CD4-positive, alpha-beta T cell treated with Interleukin-1 beta for 1 hour (primary cell): ENCODE measurements at regions not wholly inside any gene's neighbourhood (a gene's known extent, or its start where the extent isn't known, plus 50 kb on each side); places are given as distances from the start of the nearest gene placed in this dataset.

Source experiments
- DNase-seq, 2 donors: peaks; one replicate each; pipeline ENCODE4 v3.0.0-alpha.2; 2020 to 2022

DNA sequence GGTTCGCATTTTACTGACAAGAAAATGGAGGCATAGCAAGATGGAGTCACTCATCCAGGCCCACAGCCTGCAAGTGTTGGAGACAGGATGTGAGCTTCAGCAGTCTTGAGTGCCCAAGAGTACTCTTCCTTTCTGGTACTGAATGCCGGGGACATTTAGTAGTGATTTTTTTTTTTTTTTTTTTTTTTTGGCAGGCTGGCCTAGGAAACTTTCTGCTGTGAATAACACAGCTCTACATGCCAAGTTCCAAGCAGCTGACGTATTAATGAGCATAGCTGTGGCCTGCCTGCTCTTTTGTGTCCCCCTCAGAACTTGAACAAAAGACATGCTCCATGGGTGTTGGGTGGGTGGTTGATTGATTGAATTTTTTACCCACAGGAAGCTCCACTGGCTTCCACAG lies 195.5 kb upstream of the CADM1 start:
- no peak for DNase-seq

DNA sequence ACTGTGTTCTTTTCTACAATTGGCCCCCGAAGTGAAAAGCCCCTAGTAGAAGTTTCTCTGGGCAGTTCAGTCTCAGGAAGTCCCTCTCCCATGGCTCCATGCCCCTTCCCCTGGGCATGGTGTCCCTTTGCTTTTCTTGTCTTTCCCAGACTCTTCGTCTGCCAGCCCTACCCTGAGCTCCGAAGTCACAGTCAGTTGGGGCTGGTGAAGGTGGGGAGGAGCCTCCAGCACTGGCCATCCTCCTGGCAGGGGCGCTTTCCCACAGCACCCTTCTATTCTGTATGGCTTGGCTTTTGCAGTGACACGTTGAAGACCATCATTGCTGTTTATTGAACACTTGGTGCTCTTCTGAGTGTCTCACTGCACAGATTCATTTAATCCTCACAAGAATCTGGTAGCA lies 195.1 kb upstream of the CADM1 start:
- no peak for DNase-seq

GRCh38 chr11:115698243-115698642 lies 194.0 kb upstream of the CADM1 start:
- DNase-seq = no peak

DNA sequence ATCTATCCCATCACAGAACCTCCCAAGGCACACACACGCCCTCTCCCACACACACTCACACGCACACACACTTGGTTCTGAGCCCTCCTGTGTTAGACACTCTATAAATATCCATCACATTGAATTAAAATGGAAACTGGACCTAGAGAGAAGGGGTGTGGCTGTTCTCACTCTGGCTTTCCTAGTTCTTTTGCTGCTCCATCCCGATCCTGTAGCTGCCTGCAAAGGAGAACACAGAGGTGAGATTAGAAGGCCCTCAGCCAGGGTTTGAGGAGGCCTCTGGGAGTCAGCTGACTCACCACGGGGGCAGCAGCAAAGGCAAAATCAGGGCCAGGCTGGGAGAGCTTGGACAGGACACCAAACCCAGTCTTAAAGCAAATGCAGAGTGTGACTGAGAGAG lies 192.3 kb upstream of the CADM1 start:
- no peak for DNase-seq

DNA sequence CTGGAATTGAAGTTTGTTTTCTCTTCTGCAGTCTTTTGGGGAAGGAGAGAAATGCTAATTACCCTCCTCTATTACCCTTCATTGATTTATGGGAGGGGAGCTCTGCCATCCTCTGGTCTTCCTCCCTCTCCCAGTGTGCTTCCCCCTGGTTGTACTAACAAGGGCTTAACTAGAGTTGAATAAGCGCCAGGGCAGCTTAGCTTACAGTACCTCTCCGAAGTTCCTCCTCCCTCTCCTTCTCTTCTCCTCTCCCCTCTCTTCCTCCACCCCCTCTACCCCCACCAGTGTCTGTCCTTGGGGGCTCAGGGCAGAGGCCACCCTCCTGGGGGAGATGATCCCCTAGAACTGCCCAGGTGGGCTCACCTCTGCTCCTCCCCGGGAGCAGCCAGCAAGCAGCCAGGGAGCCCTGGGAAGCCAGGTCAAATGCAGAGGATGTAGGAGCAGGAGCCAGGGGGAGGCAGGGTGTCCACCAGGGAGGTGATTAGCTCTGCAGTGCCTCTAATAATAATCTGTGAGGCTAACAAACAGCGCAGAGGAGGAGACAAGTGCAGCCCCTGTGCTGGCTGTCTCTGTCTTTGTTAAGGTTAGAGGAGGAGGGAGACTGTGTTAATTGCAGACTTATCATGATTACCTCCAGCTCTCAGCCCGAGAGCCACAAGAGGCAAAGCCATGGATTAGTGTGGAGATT lies 191.6 kb upstream of the CADM1 start:
- DNase-seq = no peak

- no peak for DNase-seq
These were observed 188.8 kb upstream of the CADM1 start for GRCh38 chr11:115693002-115693401.

- no peak for DNase-seq
These were observed 186.8 kb upstream of the CADM1 start for GRCh38 chr11:115691030-115691429.

DNA sequence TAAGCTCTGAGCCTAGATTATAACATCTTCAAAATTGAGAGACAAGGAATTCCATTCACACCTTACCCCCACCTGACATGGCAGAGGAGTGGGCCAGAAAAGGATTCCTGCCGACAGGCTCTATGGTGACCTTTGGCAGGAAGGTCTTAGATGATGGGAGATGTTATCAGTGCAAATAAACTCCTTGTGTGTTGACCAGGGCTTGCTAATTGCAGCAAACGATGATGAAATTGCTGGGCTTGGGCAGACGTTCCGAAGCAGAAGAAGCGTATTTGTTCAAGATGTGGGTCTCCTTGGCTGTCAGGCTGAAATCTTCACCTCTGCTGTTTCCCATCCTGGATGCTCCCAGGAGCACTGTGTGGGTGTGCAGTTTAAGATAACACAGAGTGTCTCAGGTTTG lies 183.7 kb upstream of the CADM1 start:
- DNase-seq = no peak

GRCh38 chr11:115684699-115685098 lies 180.5 kb upstream of the CADM1 start:
- no peak for DNase-seq

DNA sequence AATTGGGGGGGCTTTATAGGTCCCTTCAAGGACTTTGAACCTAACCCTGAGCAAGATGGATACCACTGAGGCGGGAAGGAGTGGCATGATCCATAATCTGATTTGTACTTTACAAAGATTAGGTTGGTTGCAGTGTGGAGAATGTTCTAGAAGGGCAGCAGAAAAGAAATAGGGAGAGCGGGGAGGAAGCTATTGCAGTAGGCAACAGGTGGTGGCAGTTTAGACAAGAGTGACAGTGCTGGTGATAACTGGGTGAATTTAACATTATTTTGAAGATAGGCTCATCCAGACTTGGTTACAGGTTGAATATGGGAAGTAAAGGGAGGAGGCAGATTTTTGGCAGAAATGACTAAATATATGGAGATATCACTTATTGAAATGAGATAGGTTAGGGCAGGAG lies 179.9 kb upstream of the CADM1 start:
- no peak for DNase-seq

DNA sequence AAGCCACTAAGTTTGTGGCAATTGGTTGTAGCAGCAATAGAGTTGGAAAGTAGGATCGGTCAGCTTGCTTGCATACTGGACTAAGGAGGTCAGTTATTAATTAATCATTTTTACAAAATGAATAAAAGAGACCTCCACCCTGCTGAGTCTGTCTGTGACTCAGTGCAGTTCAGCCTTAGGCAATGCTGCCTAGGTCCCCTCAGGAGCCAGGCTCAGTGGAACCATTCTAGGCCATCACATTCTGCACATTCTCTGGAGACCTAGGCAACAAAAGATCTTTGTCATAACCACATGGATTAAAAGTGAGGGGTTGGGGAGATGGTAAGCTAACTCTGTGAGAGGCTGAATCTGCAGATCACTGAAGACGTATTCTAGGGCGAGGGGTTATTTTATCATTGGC lies 178.7 kb upstream of the CADM1 start:
- no peak for DNase-seq

GRCh38 chr11:115682101-115682500 lies 177.9 kb upstream of the CADM1 start:
- no peak for DNase-seq

- no peak for DNase-seq
These were observed 175.7 kb upstream of the CADM1 start for GRCh38 chr11:115679945-115680344.

GRCh38 chr11:115678942-115679341 lies 174.7 kb upstream of the CADM1 start:
- DNase-seq = no peak

GRCh38 chr11:115677190-115677589 lies 173.0 kb upstream of the CADM1 start:
- DNase-seq = no peak

DNA sequence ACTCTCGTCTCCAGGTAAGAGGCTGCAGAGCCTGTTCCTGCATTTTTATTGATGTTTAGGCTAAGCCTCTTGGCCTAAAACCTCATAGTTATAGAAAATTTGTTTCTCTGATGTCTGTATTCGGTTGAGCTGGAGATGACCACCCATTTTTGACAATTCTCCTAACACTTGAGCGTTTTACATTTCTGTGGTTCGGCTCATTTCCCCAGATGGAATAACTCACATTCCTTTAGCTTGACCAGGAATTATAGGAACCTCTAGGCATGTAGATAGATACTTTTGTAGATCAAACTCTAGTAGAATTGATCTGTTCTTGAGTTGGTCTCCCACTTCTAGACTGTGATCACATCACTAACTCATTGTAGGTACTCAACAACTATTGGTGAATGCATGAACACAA lies 172.6 kb upstream of the CADM1 start:
- DNase-seq = no peak

- no peak for DNase-seq
These were observed 172.0 kb upstream of the CADM1 start for GRCh38 chr11:115676206-115676605.

DNA sequence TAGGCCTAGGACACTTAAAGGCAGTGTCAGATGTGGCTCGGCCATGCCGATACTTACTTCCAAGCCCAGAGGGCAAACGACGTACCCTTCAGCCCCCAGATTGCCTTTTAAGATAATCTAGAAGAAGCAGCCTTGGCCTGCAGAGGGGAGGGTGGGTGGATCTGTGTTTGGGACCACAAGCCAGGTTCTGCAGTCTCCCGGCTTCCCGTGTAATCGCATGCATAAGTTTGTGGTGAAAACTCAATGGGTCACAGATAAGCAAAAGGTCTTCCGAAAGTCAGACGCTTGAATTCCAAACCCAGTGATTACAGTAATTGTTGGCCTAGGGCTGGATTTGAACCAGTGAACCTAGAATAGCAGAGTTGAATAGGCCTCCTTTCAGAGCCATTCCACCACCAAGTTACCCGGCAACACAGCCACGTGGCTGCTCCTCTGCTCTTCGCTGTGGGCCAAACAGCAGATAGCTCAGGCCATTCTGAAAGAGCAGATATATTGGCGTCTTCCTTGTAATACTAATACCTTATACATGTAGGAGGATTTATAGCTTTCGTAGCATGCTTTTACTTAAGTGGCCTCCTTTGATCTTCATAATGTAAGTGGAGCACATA lies 170.8 kb upstream of the CADM1 start:
- DNase-seq = no peak

DNA sequence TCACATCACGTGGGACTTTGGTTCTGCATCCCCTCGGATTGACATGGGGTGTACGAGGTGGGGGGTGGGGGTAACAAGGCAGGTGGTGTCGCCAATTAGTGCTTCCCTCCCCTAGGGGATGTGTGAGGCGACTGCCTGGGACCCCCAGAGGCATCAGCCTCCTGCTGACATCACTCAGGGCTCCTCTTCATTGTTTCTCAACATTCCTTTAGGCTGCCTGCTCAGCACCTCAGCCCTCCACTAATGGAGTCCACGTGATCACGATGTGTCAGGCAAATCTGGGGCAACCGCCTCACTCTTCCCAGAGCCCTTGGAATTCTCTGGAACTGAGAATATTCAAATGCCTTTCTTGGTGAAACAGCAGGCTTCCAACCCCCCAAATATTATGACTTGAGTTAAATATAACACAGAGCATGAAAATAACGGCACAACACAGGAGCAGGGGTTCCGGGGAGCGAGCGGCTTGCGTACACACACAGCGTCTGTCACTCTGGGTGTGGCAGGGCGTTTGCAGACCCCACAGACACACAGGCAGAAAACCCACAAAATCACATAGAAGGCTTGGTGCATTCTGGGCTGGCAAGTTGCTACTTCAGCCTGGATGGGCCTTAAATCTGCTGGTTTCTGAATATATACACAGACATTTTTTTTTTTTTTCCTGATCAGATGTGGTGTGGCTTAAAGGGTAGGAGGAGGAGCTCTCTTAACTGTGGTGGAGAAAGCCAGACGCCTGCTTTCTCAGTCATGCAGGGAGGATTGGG lies 170.1 kb upstream of the CADM1 start:
- no peak for DNase-seq

GRCh38 chr11:115673720-115674119 lies 169.5 kb upstream of the CADM1 start:
- no peak for DNase-seq

GRCh38 chr11:115672999-115673411 lies 168.8 kb upstream of the CADM1 start:
- DNase-seq = no peak

- DNase-seq = no peak
These were observed 168.2 kb upstream of the CADM1 start for GRCh38 chr11:115672412-115672811.

- DNase-seq = no peak
These were observed 166.5 kb upstream of the CADM1 start for GRCh38 chr11:115670538-115671205.

GRCh38 chr11:115665958-115666357 lies 161.7 kb upstream of the CADM1 start:
- no peak for DNase-seq
